ENCODE measurements at regions not wholly inside any gene's neighbourhood (a gene's known extent, or its start where the extent isn't known, plus 50 kb on each side); places are given as distances from the start of the nearest gene placed in this dataset.
"Not testable (repeated sequence)": the region's sequence is repeated elsewhere in the genome, so short reads cannot be mapped to it uniquely, and the experiment has no call there.

- ChIA-PET POLR2A (no interaction called here), CTCF (no interaction called here)
- Mint-ChIP-seq H3K4me1 (no peaks in the 10 kb centered on the region), H3K9me3 (peaks cover 2% of the 10 kb centered on the region), H3K4me3 (no peak overlapping the region), H3K27ac (no peak overlapping the region), H3K27me3 (ENCODE audit: low read depth) (no peaks in the 10 kb centered on the region), H3K36me3 (peaks cover 2% of the 10 kb centered on the region)
- TF ChIP-seq GTF2I (CRISPR knock-in tag; conservative IDR thresholded peaks at IDR 0.05) (no peak), GABPB1 (CRISPR knock-in tag; IDR thresholded peaks at IDR 0.05) (no peak), TP53 (CRISPR knock-in tag; IDR thresholded peaks at IDR 0.05) (no peak), SMAD4 (CRISPR knock-in tag; IDR thresholded peaks at IDR 0.05) (no peak), ZSCAN18 (CRISPR knock-in tag; IDR thresholded peaks at IDR 0.05) (no peak), ZNF425 (CRISPR knock-in tag; conservative IDR thresholded peaks at IDR 0.05) (no peak), CREB1 (CRISPR knock-in tag; IDR thresholded peaks at IDR 0.05) (no peak), ZBTB21 (CRISPR knock-in tag; IDR thresholded peaks at IDR 0.05; ENCODE audit: borderline replicate concordance) (no peak), NFYB (CRISPR knock-in tag; conservative IDR thresholded peaks at IDR 0.05; ENCODE audit: low read depth) (no peak), EMX1 (CRISPR knock-in tag; IDR thresholded peaks at IDR 0.05) (no peak), NR2C2 (CRISPR knock-in tag; IDR thresholded peaks at IDR 0.05) (no peak), ATF2 (CRISPR knock-in tag; IDR thresholded peaks at IDR 0.05; ENCODE audit: borderline replicate concordance, low read depth) (no peak), MLX (CRISPR knock-in tag; IDR thresholded peaks at IDR 0.05) (no peak)
- DNase-seq (ENCODE audit: low spot score): no peak
- ATAC-seq: no peak
These were observed 1815.8 kb upstream of the FLRT2 start for GRCh38 chr14:83714151-83714550.

GRCh38 chr14:83719435-83719834 lies 1810.5 kb upstream of the FLRT2 start:
- H3K4me3 Mint-ChIP-seq; H3K27me3 Mint-ChIP-seq (ENCODE audit: low read depth); H3K9me3 Mint-ChIP-seq; H3K36me3 Mint-ChIP-seq; CTCF ChIA-PET; H3K27ac Mint-ChIP-seq; H3K4me1 Mint-ChIP-seq; DNase-seq (ENCODE audit: low spot score); POLR2A ChIA-PET; ATAC-seq: not testable (repeated sequence)

GRCh38 chr14:83733670-83734069 lies 1796.3 kb upstream of the FLRT2 start:
- peaks cover 32% of the 10 kb centered on the region for H3K9me3 Mint-ChIP-seq
- peak; percentile 32 for DNase-seq (ENCODE audit: low spot score)
- ChIA-PET POLR2A (no interaction called here), CTCF (no interaction called here)
- H3K4me3 Mint-ChIP-seq: no peak overlapping the region
- no peak overlapping the region for H3K27ac Mint-ChIP-seq
- peaks cover 57% of the 10 kb centered on the region for H3K27me3 Mint-ChIP-seq (ENCODE audit: low read depth)
- peaks cover 29% of the 10 kb centered on the region for H3K4me1 Mint-ChIP-seq
- peak; percentile 43; the same call in 1 of the 2 replicates for ATAC-seq
- peaks cover 35% of the 10 kb centered on the region for H3K36me3 Mint-ChIP-seq
- no peak for TF ChIP-seq PREB (CRISPR knock-in tag; IDR thresholded peaks at IDR 0.05; ENCODE audit: borderline replicate concordance)
- no peak for TF ChIP-seq ERG (CRISPR knock-in tag; IDR thresholded peaks at IDR 0.05)
- TF ChIP-seq NR1H2 (CRISPR knock-in tag; IDR thresholded peaks at IDR 0.05): no peak
- no peak for TF ChIP-seq E2F1 (CRISPR knock-in tag; IDR thresholded peaks at IDR 0.05)
- TF ChIP-seq HMGXB4 (CRISPR knock-in tag; IDR thresholded peaks at IDR 0.05): no peak
- TF ChIP-seq MXD4 (CRISPR knock-in tag; IDR thresholded peaks at IDR 0.05; ENCODE audit: borderline replicate concordance): no peak
- TF ChIP-seq ZSCAN18 (CRISPR knock-in tag; IDR thresholded peaks at IDR 0.05): no peak
- TF ChIP-seq FOXJ3 (CRISPR knock-in tag; IDR thresholded peaks at IDR 0.05; ENCODE audit: borderline replicate concordance): no peak

All from WTC11 (cell line).